ENCODE measurements at regions not wholly inside any gene's neighbourhood (a gene's known extent, or its start where the extent isn't known, plus 50 kb on each side); places are given as distances from the start of the nearest gene placed in this dataset.

DNA sequence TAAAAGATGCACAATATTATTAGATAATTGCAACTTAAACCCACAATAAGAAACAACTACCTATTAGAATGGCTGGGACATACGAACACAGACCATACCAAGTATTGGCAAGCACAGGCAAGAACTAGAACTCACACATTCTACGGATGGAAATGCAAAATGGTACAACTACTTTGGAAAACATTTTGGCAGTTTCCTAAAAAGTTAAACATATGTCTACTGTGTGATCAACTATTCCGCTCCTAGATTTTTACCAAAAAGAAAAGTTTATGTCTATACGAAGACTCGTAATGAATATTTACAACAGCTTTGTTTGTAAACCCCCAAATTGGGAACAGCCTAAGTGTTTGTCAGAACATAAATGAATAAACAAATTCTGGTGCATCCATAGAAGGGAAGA, 194.7 kb downstream of the FGFR2 start:
- no peak for TF ChIP-seq CTCF (IDR thresholded peaks at IDR 0.05; ENCODE audit: low read depth, low read length)
- no peak for DNase-seq (ENCODE audit: low read depth, low spot score)
- peaks cover 30% of the 10 kb centered on the region for H3K9me3 ChIP-seq (ENCODE audit: control insufficient read depth, insufficient read depth, low read length)
- ChIA-PET CTCF (no interaction called here), POLR2A (no interaction called here)
- no peak overlapping the region for H3K4me3 ChIP-seq (ENCODE audit: low read depth, low read length)
- no peaks in the 10 kb centered on the region for H3K27me3 ChIP-seq (ENCODE audit: control insufficient read depth, insufficient read depth, low read length)
- H3K27ac ChIP-seq (ENCODE audit: low read depth, low read length) = no peak overlapping the region

DNA sequence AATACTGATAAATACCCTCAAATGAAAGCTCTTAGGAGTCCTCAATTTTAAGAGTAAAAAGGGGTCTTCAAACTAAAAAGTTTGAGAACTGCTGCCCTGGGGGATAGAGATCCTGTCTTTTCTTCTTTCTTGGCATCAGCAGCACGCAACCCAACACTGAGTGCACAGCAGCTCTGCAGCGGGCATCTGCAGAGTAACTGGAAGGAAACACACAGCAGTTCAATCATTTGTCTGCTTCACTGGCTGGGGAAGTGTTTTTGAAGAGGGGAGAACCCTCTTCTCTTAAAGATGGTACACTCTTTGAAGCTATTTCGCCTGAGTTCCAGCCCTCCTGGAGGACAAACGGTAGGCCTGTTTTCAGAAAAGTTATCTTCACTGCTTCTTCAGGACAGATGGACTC, 193.6 kb downstream of the FGFR2 start:
- H3K4me3 ChIP-seq (ENCODE audit: low read depth, low read length) = no peak overlapping the region
- ChIA-PET CTCF (no interaction called here), POLR2A (no interaction called here)
- peaks cover 30% of the 10 kb centered on the region for H3K9me3 ChIP-seq (ENCODE audit: control insufficient read depth, insufficient read depth, low read length)
- no peak for DNase-seq (ENCODE audit: low read depth, low spot score)
- no peak for TF ChIP-seq CTCF (IDR thresholded peaks at IDR 0.05; ENCODE audit: low read depth, low read length)
- no peaks in the 10 kb centered on the region for H3K27me3 ChIP-seq (ENCODE audit: control insufficient read depth, insufficient read depth, low read length)
- no peak overlapping the region for H3K27ac ChIP-seq (ENCODE audit: low read depth, low read length)

DNA sequence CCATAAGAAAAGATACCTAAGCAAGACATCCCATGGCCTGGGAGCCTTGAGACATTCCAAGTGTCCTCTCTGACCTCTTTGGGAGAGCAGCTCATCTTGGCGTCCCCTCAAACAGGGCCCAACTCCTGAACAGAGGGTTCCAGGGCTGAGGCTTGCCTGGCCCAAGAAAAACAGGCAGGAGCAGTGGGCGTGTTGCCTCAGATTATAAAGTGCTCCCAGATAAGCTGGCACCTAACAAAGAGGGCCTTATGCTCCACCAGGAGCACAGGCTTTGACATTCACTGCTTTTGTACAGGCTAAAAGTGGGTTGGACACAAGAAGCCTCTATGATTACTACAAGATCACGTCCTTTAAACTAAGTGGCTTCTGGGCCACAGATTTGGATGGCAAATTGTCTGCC, 193.1 kb downstream of the FGFR2 start:
- POLR2A ChIA-PET = no interaction called here
- H3K9me3 ChIP-seq (ENCODE audit: control insufficient read depth, insufficient read depth, low read length) = peaks cover 35% of the 10 kb centered on the region
- H3K27me3 ChIP-seq (ENCODE audit: control insufficient read depth, insufficient read depth, low read length) = no peaks in the 10 kb centered on the region
- DNase-seq (ENCODE audit: low read depth, low spot score) = no peak
- CTCF ChIA-PET = no interaction called here
- no peak overlapping the region for H3K27ac ChIP-seq (ENCODE audit: low read depth, low read length)
- H3K4me3 ChIP-seq (ENCODE audit: low read depth, low read length) = no peak overlapping the region
- no peak for TF ChIP-seq CTCF (IDR thresholded peaks at IDR 0.05; ENCODE audit: low read depth, low read length)

- Histone ChIP-seq H3K9me3 (ENCODE audit: control insufficient read depth, insufficient read depth, low read length) (peaks cover 39% of the 10 kb centered on the region), H3K27ac (ENCODE audit: low read depth, low read length) (no peak overlapping the region), H3K4me3 (ENCODE audit: low read depth, low read length) (no peak overlapping the region), H3K27me3 (ENCODE audit: control insufficient read depth, insufficient read depth, low read length) (no peaks in the 10 kb centered on the region)
- no peak for DNase-seq (ENCODE audit: low read depth, low spot score)
- CTCF ChIA-PET = no interaction called here
- TF ChIP-seq CTCF (IDR thresholded peaks at IDR 0.05; ENCODE audit: low read depth, low read length) = no peak
- POLR2A ChIA-PET = no interaction called here
Measured at GRCh38 chr10:121405549-121405948, 192.7 kb downstream of the FGFR2 start.

DNA sequence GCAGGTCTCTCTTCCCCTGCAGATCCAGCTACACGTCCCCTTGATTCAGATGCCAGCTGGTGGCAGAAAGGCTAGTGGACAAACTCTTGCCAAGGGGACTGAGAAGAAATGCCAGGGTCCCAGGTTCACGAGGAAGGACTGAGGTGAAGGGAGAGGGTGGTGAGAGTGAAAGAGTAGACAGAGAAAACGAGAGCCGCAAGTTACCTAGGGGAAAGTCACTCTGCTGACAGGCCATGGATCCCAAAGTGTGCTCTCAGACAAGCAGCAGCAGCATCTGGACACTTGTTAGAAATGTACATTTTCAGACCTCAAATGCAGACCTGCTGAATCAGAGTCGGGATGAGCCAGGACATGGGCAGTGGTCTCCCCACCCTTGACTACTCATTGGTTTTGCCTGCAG, 192.3 kb downstream of the FGFR2 start:
- DNase-seq (ENCODE audit: low read depth, low spot score) = no peak
- no peak overlapping the region for H3K27ac ChIP-seq (ENCODE audit: low read depth, low read length)
- H3K4me3 ChIP-seq (ENCODE audit: low read depth, low read length) = no peak overlapping the region
- TF ChIP-seq CTCF (IDR thresholded peaks at IDR 0.05; ENCODE audit: low read depth, low read length) = no peak
- peaks cover 43% of the 10 kb centered on the region for H3K9me3 ChIP-seq (ENCODE audit: control insufficient read depth, insufficient read depth, low read length)
- ChIA-PET CTCF (no interaction called here), POLR2A (no interaction called here)
- H3K27me3 ChIP-seq (ENCODE audit: control insufficient read depth, insufficient read depth, low read length) = no peaks in the 10 kb centered on the region
